ENCODE measurements at regions not wholly inside any gene's neighbourhood (a gene's known extent, or its start where the extent isn't known, plus 50 kb on each side); places are given as distances from the start of the nearest gene placed in this dataset.

DNA sequence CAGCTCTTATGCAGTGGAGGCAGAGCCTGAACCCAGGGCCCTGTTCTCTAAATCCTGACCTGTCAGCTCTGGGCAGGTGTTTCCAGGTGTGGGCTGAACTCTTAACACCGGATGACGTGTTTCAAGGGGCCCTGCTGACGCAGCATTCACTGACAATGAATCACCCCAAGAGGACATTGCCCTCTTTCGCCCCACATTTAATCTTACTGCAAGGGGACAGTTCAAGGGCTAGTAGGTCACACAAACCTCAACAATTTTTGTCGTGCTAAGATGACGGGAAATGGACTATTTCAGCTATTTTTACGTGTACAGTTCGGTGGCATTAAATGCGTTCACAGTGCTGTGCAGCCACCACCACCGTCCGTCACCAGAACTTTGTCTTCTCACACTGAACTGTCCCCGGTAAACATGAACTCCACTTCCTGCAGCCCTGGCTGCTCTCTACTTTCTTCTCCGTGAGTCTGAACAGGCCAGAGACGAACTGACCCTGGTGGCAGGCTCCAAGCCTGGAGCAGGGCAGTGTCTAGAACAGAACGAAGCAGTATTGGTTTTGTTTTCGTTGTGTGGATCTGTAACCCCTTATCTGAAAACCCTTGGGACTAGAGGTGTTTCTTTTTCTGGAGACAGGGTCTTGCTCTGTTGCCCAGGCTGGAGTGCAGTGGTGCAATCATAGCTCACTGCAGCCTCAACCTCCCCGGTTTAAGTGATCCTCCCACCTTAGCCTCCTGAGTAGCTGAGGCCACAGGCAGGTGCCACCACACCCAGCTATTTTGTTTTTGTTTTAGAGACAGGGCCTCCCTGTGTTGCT, 88.4 kb upstream of the CIBAR2 start:
- TF ChIP-seq, protein P1, sequence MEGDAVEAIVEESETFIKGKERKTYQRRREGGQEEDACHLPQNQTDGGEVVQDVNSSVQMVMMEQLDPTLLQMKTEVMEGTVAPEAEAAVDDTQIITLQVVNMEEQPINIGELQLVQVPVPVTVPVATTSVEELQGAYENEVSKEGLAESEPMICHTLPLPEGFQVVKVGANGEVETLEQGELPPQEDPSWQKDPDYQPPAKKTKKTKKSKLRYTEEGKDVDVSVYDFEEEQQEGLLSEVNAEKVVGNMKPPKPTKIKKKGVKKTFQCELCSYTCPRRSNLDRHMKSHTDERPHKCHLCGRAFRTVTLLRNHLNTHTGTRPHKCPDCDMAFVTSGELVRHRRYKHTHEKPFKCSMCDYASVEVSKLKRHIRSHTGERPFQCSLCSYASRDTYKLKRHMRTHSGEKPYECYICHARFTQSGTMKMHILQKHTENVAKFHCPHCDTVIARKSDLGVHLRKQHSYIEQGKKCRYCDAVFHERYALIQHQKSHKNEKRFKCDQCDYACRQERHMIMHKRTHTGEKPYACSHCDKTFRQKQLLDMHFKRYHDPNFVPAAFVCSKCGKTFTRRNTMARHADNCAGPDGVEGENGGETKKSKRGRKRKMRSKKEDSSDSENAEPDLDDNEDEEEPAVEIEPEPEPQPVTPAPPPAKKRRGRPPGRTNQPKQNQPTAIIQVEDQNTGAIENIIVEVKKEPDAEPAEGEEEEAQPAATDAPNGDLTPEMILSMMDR (IDR thresholded peaks at IDR 0.05; ENCODE audit: borderline replicate concordance, extremely low read depth, low read length, poor library complexity, severe bottlenecking) = no peak
- no peak for TF ChIP-seq EZH2 (IDR thresholded peaks at IDR 0.05; ENCODE audit: borderline replicate concordance, low read depth, low read length, severe bottlenecking)
